Calu3 (cell line): ENCODE measurements at regions not wholly inside any gene's neighbourhood (a gene's known extent, or its start where the extent isn't known, plus 50 kb on each side); places are given as distances from the start of the nearest gene placed in this dataset.

Experiments
- BruUV-seq: library from RNA; stranded (reverse); fragments of 400-500 nt; replicated peaks from 2 replicates; lab custom pipeline; 2021; lab: Mats Ljungman, UMichigan
- CTCF ChIA-PET: fragments of 300-600 bp; sonication (Branson Sonifier 250); formaldehyde crosslinking; loops from one replicate; lab custom pipeline; 2022; ENCODE audit warnings: antibody characterized with exemption; lab: Charles Lee
- DNase-seq: peaks from one replicate; pipeline ENCODE4 v3.0.0; 2022
- H3K27ac Mint-ChIP-seq: one replicate; pipeline ENCODE4 v1.8.0; 2022; ENCODE audit warnings: mixed read lengths; ENCODE audit not compliant: unreplicated experiment
- H3K27me3 Mint-ChIP-seq: one replicate; pipeline ENCODE4 v1.8.0; 2022; ENCODE audit warnings: mixed read lengths; ENCODE audit not compliant: unreplicated experiment
- H3K36me3 Mint-ChIP-seq: one replicate; pipeline ENCODE4 v1.8.0; 2022; ENCODE audit warnings: mild to moderate bottlenecking, moderate library complexity, mixed read lengths; ENCODE audit not compliant: insufficient read depth, unreplicated experiment
- H3K4me1 Mint-ChIP-seq: one replicate; pipeline ENCODE4 v1.8.0; 2022; ENCODE audit warnings: mild to moderate bottlenecking, low read depth, mixed read lengths; ENCODE audit not compliant: unreplicated experiment
- H3K4me3 Mint-ChIP-seq: one replicate; pipeline ENCODE4 v1.8.0; 2022; ENCODE audit warnings: mild to moderate bottlenecking, low read depth, moderate library complexity, mixed read lengths; ENCODE audit not compliant: unreplicated experiment
- H3K9me3 Mint-ChIP-seq: one replicate; pipeline ENCODE4 v1.8.0; 2022; ENCODE audit warnings: low read depth, mixed read lengths; ENCODE audit not compliant: unreplicated experiment
- intact Hi-C: fragments of 100-400 bp; cut with micrococcal nuclease; formaldehyde crosslinking; loops from one replicate; pipeline ENCODE4 v1.10.0; 2022; ENCODE audit not compliant: unreplicated experiment
- TF ChIP-seq, protein P1 (sequence below): fragments of 200-600 bp; IDR thresholded peaks from one replicate; pipeline ENCODE4 v1.8.0; 2022; ENCODE audit warnings: antibody characterized with exemption; ENCODE audit not compliant: unreplicated experiment

DNA sequence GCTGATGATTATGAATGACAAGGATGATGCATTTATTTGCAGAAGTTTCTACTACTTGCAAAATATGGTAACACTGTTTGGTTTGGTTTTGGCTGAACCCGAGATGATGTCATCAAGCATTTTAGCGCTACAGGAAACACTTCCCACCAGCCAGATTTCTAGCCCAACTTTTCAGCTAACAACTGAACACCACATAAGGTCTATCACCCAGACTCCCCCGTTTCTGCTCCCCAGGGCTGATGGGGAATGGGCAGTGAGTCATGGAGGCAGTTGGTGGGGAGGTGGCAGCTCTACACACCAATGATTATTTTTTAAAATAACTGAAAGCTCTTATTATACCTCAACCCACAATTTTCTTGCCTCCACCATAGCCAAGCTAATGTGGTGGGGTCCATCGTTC lies 302.9 kb downstream of the CEMIP2 start:
- no peak for DNase-seq
- intact Hi-C loops: no loop called here
- H3K4me3 Mint-ChIP-seq: no peak overlapping the region
- TF ChIP-seq, protein P1, sequence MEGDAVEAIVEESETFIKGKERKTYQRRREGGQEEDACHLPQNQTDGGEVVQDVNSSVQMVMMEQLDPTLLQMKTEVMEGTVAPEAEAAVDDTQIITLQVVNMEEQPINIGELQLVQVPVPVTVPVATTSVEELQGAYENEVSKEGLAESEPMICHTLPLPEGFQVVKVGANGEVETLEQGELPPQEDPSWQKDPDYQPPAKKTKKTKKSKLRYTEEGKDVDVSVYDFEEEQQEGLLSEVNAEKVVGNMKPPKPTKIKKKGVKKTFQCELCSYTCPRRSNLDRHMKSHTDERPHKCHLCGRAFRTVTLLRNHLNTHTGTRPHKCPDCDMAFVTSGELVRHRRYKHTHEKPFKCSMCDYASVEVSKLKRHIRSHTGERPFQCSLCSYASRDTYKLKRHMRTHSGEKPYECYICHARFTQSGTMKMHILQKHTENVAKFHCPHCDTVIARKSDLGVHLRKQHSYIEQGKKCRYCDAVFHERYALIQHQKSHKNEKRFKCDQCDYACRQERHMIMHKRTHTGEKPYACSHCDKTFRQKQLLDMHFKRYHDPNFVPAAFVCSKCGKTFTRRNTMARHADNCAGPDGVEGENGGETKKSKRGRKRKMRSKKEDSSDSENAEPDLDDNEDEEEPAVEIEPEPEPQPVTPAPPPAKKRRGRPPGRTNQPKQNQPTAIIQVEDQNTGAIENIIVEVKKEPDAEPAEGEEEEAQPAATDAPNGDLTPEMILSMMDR: no peak
- BruUV-seq: no TSS peak
- no peak overlapping the region for H3K27ac Mint-ChIP-seq
- H3K9me3 Mint-ChIP-seq: no peaks in the 10 kb centered on the region
- no peaks in the 10 kb centered on the region for H3K36me3 Mint-ChIP-seq
- H3K4me1 Mint-ChIP-seq: no peaks in the 10 kb centered on the region
- CTCF ChIA-PET: no interaction called here
- H3K27me3 Mint-ChIP-seq: no peaks in the 10 kb centered on the region

DNA sequence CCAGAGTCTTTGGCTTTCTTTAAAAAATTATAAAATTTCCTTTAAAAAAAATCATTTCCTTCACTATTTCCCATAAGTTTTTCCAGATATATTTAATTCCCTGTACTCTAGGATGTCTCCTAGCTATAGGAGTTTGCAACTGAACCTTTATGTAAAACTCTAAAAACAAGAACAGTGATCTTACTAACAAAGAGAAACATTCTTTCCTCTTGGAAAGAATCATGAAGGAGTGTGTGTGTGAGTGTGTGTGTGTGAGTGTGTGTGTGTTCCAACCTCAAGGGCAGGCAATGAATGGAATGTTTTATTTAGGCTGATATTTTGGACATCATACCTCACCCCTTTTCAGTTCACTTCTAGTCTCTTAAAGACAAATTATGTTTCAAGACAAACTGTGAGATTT lies 309.2 kb downstream of the CEMIP2 start:
- no TSS peak for BruUV-seq
- CTCF ChIA-PET: no interaction called here
- Mint-ChIP-seq H3K36me3 (no peaks in the 10 kb centered on the region), H3K27ac (no peak overlapping the region), H3K27me3 (no peaks in the 10 kb centered on the region), H3K9me3 (no peaks in the 10 kb centered on the region), H3K4me3 (no peak overlapping the region), H3K4me1 (no peaks in the 10 kb centered on the region)
- no peak for DNase-seq
- TF ChIP-seq, protein P1: no peak
- intact Hi-C loops: no loop called here

DNA sequence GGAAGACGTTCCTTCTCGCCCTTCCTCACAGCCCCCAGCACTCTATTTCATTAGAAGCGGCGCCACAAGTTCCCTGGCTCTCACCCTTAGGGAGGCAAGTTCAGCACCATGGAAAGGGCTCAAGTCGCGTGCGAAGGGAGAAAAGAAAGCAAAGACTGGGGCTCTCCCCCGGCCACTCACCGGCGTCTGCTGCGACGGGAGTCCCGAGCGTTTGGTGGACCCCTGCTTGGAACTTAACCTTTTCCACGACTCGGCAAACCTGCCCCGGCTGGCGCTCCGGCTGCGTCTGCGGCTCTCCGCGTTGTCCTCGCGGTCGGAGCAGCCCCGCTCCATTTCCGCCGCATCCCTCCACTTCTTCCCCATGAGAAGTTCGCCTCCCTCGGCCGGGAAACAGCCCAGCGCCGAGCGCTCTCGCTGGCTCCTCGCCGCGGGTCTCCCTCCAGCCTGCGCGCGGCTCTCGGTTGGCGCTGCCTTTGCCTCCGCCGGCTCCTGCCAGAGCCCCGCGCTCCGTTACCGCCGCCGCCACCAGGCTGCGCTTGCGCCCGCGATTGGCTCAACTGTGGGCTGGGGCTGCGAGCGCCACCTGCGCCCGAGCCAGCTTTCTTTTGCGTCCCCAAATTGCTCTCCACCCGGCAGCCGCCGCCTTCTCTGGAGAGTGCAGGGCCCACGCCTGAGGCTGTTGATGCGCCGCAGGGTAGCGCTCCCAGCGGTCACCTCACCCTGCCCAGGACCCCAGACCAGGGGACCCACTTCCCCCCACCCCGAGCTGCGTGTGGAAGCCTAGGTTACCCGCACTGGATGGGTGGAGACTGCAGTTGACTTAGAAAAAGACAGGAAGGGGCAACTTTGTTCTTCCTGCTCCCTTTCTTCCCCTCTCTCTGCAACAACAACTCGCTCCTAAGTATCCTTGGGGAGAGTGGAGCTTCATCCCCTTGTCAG lies 321.6 kb downstream of the CEMIP2 start:
- intact Hi-C loops: loop anchor here (10.0 kb wide), 1 partner anchor 108 kb away; no protein-coding TSS in a partner anchor

DNA sequence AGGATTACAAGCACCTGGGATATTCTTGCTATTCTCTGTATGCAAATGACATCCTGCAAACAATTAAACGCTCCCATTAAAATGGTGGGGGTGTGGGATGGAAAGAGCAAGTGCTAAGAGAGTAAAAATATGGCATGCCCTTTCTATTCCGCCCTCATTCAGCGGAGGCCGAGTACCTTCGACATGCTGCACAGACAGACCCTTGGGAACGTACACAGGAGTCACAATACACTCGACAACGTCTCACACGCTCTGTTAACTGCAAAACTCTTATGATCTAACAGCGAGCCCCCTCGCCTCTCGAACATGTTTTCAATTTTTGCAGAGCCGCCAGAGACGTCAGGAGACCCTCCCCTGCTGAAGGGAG lies 322.2 kb downstream of the CEMIP2 start:
- CTCF ChIA-PET: no interaction called here
- H3K9me3 Mint-ChIP-seq: no peaks in the 10 kb centered on the region
- intact Hi-C loops: loop anchor here (10.0 kb wide), 1 partner anchor 109 kb away; no protein-coding TSS in a partner anchor
- no TSS peak for BruUV-seq
- H3K4me1 Mint-ChIP-seq: no peaks in the 10 kb centered on the region
- no peaks in the 10 kb centered on the region for H3K36me3 Mint-ChIP-seq
- DNase-seq: no peak
- H3K27me3 Mint-ChIP-seq: peaks cover 49% of the 10 kb centered on the region
- H3K4me3 Mint-ChIP-seq: peak overlapping the region; percentile 73
- H3K27ac Mint-ChIP-seq: no peak overlapping the region
- TF ChIP-seq, protein P1: no peak

More for the DNA sequence above, 321.6 kb downstream of the CEMIP2 start:
- H3K27ac Mint-ChIP-seq: no peak overlapping the region
- peak overlapping the region; percentile 73 for H3K4me3 Mint-ChIP-seq
- TF ChIP-seq, protein P1: peak; percentile 20
- H3K36me3 Mint-ChIP-seq: no peaks in the 10 kb centered on the region
- H3K9me3 Mint-ChIP-seq: no peaks in the 10 kb centered on the region
- CTCF ChIA-PET: interaction anchor here (0.7 kb wide), 1 partner anchor 10 kb away, joined by 3 read pairs; no protein-coding TSS in a partner anchor
- BruUV-seq: no TSS peak
- DNase-seq: peak; percentile 65
- H3K4me1 Mint-ChIP-seq: no peaks in the 10 kb centered on the region
- H3K27me3 Mint-ChIP-seq: peaks cover 55% of the 10 kb centered on the region
